Renal cortical epithelial cell (primary cell): ENCODE measurements at regions not wholly inside any gene's neighbourhood (a gene's known extent, or its start where the extent isn't known, plus 50 kb on each side); places are given as distances from the start of the nearest gene placed in this dataset.
A peak's percentile ranks its signal among the peaks of the same experiment; 100 is the strongest.

Source experiments
- DNase-seq: peaks from one replicate; pipeline ENCODE4 v3.0.0-alpha.2; 2011; ENCODE audit warnings: low read depth

DNA sequence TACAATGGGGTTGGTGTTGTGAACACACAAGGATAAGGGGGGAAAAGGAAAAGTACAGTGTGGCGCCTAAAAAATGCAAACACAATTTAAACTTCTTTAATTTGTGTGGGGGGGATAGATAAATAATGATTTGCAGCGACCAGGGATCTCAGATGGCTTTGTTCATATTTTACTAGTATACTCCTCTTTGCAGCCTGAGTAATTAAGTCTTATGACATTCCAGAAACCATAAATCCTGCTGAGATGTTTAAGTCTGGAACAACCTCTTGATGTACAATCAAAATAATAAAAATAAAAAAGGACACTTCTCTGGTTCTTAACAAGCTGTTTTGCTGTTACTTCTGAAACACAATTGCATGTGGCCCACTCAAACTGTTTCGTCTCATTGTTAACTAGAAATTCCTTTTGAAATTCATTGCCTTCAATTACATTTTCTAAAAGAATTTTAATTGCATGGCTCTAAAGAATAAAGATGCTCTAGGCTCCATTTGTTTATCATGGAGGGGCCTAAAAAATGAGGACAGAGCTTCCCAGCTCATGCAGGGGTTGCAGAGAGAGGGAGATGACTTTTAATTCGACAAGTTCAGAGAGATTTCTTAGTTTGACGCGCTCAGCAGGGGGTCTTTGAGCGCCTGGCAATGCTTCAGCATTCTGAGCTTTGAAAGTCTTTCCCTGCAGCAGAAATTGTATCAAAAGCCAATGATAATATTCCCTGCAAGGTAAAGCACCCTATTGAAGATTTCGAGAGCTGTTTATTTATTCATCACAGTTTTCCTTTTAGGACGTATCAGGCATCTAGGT lies 892.4 kb upstream of the TENM3 start:
- no peak for DNase-seq

DNA sequence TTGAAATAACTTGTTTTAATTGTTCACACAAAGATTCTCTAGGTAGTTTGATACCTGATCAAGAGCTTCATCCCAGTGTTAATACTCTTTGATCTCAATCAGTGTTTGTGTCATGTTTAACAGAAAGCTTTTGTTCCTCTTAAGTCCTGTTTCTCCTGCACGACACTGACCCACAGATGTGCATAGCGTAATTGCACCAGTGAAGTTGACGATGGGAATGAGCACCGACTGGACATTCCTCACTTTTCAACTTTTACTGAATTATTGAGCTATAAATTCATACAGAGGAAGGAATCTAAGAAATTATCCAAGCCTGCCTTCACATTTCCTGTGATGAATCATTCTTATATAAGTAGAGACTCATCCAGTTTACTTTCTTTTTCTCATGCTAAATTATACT lies 878.7 kb upstream of the TENM3 start:
- no peak for DNase-seq

DNA sequence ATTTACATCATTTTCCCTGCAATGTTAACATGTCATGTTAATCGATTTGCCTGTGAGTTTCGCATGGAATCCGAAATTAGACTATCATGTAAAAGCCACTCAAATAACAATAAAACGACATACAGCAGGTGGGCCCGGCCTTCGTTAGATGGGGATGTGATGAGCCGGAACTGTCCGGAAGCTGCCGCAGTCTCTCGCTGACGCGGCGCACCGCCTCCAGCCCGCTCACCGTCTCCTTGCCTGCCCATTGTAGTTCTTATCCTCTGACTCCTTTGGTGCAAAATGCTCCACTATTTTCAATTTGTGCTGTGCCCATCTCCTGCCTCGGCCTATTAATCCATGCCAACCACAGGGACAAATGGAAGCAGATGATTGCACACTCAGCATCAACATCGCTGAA lies 877.5 kb upstream of the TENM3 start:
- DNase-seq, result no peak

DNA sequence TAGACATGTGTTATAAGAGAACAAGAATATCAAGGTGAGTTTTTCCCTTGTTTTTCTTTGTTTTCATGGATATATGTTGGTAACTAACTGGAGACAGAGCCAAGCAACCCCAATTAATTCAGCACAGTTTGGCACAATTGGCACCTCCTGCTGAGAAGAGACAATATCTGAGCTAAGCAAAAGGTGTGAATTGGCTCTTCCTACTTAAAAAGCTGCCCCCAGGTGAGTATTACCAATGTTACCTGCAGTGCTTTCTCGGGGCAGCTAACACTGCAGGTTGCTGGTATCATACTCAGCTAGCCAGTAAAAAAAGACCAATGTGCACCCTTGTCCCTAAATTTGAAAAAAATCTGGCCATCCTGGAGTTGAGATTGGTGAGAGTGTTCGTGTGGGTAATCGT lies 871.2 kb upstream of the TENM3 start:
- no peak for DNase-seq

DNA sequence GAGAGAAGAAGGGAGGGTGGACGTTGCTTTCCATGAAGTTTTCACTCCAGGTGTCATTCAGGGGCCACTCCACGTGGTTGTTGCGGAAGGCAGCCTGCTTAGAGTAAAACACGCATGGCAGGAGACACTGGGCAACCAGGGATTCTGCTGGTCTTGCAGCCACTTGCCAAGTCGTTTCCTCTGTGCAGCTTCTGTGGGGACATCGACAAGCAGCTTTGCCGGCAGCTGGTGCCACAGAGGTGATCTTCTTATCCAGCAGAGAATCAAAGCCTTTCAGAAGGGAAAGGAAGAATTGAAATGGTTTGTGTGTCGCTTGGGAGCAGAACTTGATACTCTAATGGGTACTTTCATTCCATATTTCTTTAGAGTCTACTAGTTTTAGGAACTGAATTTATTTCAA lies 867.1 kb upstream of the TENM3 start:
- DNase-seq, result no peak

DNA sequence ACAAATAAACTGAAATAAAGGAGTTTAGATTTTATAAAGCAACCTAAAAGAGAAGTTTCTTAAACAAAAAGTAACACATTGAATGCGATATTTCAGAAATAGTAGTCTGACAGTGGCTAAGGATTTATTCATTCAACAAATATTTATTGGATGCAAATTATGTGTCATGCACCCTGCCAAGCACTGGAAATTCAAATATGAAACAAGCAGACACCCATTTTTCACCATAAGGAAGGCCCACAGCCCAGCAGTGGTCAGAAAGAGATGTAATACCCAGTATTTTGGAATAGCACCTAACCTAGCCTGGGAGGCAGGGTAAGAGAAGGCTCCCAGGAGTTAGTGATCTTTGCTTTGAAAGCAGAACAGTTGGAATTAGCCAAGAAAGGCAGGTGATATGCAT lies 855.1 kb upstream of the TENM3 start:
- DNase-seq, result no peak

DNA sequence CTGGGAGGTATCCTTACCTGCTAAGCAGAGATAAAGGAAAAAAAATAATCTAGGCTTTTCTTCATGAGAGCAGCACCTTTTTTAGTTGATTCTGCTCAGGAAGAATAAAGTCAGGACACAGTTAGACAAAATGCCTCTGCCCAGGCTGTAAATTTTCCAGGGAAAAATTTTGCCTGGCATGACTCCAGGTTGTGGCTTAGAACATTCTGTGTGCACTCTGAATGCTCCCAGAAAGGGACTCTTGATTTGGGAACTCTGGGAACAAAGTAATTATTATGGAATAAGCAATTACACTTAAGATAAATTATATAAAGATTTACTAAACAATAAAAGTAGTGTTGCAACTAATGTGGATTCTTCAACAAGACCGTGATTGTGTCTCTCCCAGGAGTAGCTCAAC lies 826.2 kb upstream of the TENM3 start:
- DNase-seq, result no peak

DNA sequence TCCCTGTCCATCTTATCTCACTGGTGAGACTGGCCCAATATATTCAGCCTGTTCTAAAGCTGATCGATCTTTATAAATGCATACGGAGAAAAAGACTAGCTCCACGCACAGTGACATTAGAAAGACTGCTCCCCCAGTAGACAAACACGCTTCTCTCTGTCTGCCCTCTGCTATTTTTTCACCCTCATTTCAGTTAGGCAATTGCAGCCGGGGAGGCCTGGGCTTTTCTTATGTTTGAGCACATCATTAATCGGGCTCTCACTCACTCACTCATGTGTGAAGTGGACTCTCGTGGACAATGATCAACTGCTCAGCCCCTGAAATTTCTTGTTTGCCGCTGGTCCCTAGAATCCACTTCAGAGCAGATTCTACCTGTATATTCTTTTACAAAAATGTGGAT lies 824.7 kb upstream of the TENM3 start:
- DNase-seq, result peak; percentile 3

DNA sequence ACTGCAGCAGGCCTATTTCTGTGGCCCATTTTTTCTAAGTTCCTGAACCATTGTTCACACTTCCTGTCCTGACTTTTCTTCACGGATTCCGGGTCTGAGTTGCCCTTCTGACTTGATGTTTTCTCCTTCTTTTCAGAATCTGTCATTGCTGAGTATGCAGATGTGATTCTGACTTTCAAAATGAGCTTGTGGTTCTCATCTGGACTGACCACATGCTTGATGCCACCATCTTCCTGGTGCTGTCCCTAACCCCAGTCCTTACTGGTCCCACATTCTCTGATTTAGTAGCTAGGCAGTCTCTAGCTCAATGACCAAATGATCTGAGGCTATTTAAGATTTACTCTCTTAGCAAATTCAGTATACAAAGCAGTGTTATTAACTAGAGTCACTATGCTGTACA lies 822.3 kb upstream of the TENM3 start:
- DNase-seq, result no peak

DNA sequence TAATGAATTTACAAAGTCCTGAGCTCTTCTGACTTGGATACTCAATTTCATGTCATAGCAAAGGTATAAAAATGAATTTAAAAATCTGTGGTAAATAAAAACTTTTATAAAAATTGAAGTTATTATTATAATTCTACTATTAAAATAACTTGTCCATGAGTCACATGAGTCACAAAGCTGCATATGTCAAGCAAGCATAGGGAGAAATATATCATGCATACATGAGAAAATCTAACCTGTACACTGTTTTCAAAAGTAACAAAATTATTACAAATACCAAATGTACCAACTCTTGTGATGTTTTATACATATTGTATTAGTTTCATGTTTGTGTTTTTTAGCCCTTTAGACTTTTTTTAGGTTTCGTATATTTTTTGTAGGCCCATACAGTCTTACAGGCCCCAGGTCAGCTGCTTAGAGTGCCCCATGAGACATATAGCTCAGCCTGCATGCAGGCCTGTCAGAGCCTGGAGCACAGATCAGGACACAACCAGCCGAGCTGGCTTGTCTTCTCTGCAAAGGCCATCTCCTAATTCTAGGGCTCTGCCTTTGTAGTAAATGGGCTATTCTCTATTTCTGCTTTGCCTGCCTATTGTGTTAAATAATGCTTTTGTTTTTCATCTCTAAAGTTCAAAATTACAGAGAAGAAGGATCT lies 818.7 kb upstream of the TENM3 start:
- no peak for DNase-seq

DNA sequence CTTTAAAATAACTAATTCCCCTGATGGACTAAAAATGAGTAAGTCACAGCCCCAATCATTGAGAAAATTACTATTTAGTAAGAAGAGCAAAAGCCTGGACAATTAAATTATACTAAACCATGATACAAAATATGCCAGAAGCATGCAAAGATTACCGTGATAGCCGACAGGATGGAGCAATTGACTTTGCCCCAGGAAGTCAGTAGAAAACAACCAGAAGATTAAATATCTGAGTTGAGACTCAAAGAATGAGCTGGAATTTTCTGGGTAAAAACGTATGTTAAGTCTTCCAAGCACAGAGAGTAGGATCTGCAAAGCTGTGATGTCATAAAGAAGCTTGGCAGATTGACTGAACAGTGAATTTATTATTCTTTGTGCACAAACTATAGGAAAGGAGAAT lies 816.1 kb upstream of the TENM3 start:
- DNase-seq, result no peak

DNA sequence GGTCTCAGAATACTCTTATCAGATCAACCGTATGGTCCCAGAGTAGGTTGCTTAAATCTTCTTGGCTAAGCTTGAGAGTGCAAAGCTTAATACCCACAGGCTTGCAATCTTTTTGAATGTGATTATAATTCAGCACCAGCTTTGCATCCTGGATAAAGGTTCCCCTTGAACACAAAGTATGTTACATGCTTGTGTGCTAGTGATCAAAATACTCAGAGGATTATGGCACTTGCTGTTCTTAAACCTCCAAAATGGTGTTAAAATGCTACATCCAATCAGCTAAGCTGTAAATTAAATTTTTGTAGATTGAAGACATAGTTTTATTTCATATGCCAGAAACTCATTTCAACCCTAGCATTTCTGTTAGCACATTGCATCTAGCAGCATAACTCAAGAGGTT lies 812.2 kb upstream of the TENM3 start:
- no peak for DNase-seq

DNA sequence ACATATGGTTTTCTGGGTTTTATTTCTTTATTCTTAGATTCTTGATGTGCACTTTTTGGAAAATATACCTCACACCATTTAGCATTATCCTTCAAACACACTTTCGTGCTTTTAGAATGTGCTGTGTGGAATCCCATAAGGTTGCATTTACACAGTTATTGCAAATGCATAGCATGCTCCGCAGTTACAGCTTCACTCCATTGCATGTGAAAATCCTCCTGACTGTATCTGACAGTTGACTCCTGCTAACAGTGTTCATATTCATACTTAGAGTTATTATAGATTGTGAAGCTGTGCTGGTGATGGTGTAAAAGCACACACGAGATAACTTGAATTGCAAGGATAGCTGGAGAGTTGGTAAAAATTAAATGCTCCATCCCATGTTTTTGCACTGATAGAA lies 811.5 kb upstream of the TENM3 start:
- DNase-seq, result no peak

DNA sequence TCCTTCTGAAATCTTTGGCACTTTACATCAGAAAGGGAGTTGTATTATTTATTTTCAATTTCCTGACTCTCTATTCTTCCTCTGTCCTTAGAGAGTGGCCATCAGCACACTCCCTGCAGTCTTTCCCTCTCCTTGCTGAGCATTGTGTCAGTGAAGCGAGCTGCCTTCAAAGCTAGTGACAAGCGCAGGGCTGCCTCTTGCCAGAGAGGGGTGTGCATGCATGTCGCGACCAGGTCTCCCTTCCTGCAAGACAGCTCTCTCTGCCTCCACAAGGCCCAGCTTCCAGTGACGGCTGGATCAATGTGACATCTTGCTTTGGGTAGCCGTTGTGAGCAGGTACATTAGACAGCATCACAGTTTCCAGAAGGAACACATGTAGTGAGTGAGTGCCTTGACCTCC lies 810.9 kb upstream of the TENM3 start:
- DNase-seq, result no peak

DNA sequence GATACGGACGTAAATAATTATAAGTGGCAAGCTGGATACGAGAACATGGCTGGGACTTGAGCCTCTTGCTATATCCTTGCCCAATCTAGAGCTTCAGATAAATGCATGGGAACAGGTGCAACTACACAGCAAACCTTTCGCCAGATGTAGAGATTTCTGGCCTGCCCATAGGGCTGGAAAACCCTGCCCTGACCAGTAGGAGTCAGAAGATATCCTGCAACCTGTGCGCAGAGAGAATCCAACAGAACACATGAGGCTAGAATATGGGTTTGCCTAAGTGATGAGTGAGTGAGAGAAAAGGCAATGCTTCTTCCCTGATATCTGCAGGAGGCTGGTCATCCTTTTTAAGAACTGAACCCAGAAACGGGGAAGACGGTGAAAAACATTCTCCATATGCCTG lies 805.3 kb upstream of the TENM3 start:
- DNase-seq, result no peak

DNA sequence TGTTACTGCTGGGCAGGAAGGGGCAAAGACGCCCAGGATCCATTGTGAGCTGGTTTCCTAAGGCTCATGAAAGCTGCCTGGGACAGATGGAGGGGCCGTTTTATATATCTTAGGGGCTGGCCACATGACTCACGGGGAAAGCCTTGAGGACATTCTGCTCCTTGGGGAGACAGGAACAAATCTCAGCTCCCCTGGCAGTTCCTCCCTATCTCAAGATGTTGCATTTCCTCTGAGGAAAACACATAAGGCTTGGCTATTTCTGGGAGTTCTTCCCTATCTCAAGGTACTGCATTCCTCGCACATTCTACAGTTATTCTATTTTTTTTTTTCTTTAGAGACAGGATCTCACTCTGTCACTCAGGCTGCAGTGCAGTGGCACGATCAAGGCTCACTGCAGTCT lies 804.6 kb upstream of the TENM3 start:
- DNase-seq, result no peak

DNA sequence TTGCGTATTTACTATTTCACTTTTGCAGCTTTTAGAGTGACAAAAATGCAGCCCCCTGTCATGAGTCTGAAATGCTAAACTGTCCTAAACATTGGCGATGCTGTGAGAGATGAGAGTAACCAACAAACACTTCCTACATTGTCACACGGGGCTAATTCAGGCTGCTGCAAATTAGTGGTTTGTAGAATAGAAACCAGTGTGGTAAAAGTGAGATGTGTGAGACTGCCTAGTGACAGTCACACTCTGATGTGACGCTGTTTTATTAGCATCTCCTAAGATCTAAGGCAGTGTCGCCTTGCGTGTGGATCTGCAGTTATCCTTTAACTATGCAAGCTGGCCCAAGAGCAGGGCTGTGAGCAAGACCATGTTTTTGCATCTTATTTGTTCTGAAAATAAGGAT lies 800.2 kb upstream of the TENM3 start:
- no peak for DNase-seq

DNA sequence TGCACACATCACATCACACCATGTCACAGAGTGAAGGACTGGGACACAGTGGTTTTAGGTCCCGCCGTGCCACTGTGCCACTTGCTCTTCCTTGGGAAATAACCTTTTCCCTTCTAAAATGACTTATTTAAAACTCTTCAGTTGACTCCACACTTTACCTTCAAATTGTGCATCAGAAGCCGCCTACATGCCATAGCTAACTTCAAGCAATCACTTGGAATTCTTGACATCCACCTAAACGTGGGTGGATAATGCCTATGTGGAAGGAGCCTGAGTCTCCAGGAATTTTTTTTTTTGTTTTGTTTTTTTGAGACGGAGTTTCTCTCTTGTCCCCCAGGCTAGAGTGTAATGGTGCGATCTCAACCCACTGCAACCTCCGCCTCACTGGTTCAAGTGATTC lies 777.4 kb upstream of the TENM3 start:
- no peak for DNase-seq

DNA sequence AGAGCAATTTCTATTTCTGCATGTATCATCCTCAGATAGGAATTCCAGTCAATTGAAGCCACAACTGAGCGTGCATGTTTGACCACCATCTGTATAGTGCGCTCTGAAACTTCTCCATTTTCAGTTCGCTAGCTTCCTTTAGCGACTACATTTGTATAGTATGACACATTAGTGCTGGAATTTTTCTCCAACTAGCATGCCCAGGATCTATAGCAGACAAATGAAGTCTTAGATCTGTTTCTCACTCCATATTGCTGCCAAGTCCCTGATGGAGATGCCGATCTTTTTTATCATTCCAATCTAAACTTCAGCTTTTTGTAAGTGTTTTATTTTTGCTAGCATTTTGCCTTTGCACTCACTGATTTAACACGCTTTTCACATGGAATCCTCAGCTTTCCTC lies 774.8 kb upstream of the TENM3 start:
- no peak for DNase-seq

DNA sequence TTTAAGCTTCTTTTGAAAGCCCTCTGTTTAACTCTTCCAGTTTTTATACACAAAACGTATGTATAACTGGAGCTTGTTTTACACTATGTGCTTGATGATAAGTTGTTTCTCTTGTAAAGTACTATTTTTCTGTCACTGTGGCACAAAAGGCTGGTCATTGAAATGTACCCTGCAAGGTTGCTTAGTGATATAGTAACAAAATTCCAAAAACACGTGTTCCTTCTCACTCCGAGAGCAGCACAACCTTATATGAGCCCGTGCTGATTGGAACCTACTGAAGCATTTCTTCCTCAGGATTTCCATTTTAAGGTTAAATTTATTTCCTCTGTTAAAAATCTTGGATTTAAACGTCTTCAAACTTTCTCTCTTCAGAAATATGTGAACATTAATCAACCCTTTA lies 772.9 kb upstream of the TENM3 start:
- DNase-seq, result no peak

DNA sequence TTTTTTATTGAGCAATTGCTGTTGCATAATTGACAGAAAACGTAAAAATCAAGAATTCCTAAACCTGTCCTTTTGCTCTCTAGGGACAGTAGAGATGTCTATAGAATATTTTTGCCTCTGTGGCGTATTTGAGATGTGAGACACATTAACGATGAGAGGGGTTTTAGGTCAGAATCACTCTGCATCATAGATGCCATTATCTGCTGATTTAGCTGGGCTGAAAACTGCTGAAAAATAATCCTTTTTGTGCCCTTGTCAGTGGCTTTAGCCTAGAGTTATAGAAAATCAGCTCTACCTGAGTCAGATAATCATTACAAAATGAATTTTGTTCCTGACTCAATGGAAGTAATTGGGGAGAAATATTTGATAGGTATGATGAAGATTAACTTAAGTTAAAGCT lies 767.8 kb upstream of the TENM3 start:
- DNase-seq, result no peak

DNA sequence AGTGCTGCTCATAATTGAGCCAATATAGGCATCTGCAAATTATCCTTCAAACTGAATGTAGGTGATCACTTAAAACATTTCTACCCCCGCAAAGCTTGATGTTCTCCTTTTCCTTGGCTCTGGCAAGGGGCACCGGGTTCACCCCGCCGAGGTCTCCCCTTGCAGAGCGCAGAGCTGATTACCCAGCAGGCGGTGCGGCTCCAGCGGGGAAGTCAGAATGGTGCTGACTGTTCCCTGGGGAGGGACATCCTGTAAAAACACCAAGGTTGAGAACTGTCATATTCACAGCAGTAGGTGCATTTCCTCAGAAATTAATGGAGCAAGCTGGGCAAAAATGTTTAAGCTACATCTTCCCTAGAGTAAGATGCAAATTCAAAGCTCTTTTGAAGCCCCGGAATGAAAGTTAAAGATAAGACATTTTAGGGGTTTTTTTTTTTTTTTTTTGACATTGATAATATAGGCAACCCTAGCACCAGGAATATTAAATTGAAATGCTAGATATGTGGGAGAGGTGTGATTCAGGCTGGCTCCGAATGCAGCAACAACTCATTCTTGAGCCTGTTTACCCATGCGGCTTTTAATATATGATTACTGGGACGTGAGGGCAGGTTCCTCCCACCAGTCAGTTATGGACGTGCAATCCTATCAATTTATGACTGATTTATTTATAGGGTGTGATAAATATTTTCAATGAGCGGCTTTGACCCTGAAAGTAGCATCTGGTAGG lies 767.3 kb upstream of the TENM3 start:
- DNase-seq, result no peak

DNA sequence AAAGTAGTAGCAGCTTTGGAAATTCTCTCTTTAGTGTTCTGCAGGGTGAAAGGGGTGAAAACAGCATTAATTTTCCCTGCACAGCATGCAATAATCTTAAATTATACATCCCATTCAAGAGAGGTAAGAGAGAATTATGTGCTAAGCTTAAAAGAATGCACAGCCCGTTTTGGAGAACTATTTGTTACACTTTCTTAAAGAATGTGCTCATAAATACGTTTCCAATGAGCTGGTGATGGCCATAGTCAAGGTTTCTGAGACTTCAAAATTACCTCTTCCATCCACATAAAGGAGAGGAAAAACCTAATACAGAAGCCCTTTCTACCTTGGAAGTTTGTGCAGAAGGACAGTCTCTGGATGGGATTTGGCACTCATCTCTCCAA lies 766.7 kb upstream of the TENM3 start:
- DNase-seq, result no peak
